ENCODE measurements at regions not wholly inside any gene's neighbourhood (a gene's known extent, or its start where the extent isn't known, plus 50 kb on each side); places are given as distances from the start of the nearest gene placed in this dataset.

DNA sequence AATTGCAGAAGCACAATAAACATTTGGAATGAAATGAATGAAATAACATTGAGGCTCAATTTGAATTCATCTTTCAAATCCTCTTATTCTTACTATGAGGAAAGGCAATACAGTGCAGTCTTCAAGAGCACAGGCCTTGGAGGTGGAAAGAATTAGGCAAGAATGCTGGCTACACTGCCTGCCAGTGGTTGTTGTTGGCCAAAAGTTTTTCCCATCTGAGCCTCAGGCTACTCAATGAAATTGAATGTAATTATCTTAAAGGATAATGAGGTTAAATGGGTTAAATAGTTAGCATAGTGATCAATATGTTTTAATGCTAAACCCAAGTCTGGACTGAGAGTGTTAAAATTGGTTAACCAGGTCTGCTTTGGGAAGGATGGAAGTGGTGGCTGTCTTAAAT lies 140.9 kb downstream of the MBL2 start:
- H3K36me3 ChIP-seq (ENCODE audit: insufficient read depth, low read length): no peaks in the 10 kb centered on the region
- no peak overlapping the region for H2AFZ ChIP-seq (ENCODE audit: low read depth, low read length)
- H3K4me3 ChIP-seq (ENCODE audit: low read length): no peak overlapping the region
- H3K27me3 ChIP-seq (ENCODE audit: insufficient read depth, low read depth, low read length): no peaks in the 10 kb centered on the region
- H3K79me2 ChIP-seq (replicated peaks; ENCODE audit: insufficient read depth, low read length): no peaks in the 10 kb centered on the region
- H4K20me1 ChIP-seq (ENCODE audit: insufficient read depth): no peaks in the 10 kb centered on the region
- no peaks in the 10 kb centered on the region for H3K9me2 ChIP-seq (ENCODE audit: insufficient read depth, low read length)
- no peak overlapping the region for H3K4me2 ChIP-seq (ENCODE audit: low read length)
- no peak overlapping the region for H3K27ac ChIP-seq (ENCODE audit: low read length)
- no peak overlapping the region for H3K9ac ChIP-seq (ENCODE audit: low read length)
- H3K9me3 ChIP-seq (ENCODE audit: low read length): no peaks in the 10 kb centered on the region
- TF ChIP-seq RAD21 (conservative IDR thresholded peaks at IDR 0.05) (no peak), SMC3 (conservative IDR thresholded peaks at IDR 0.05; ENCODE audit: poor library complexity) (no peak)
- H3F3A ChIP-seq (ENCODE audit: insufficient read depth, low read length, poor library complexity, severe bottlenecking): no peaks in the 10 kb centered on the region

DNA sequence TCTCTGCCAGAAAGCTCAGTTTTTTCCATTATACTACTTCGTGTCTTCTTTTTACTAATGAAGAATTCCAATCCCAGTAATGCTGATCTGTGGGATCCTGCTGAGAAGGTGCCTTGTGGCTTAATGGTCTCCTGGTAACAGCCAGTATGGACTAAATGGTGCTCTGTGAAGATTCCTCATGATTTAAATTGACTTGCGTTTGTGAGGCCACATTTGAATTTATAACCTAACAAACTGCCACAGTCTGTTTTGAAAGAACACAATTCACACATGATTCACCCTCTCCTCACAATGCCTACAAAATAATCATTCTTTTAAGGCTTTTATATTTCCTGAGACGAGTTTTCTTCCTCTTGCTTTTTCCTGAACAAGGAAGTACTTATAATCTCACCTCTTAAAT lies 140.0 kb downstream of the MBL2 start:
- no peaks in the 10 kb centered on the region for H3K9me3 ChIP-seq (ENCODE audit: low read length)
- H3K9me2 ChIP-seq (ENCODE audit: insufficient read depth, low read length): no peaks in the 10 kb centered on the region
- no peaks in the 10 kb centered on the region for H3K79me2 ChIP-seq (replicated peaks; ENCODE audit: insufficient read depth, low read length)
- H4K20me1 ChIP-seq (ENCODE audit: insufficient read depth): no peaks in the 10 kb centered on the region
- H2AFZ ChIP-seq (ENCODE audit: low read depth, low read length): no peak overlapping the region
- H3K27me3 ChIP-seq (ENCODE audit: insufficient read depth, low read depth, low read length): no peaks in the 10 kb centered on the region
- H3K9ac ChIP-seq (ENCODE audit: low read length): no peak overlapping the region
- H3K4me2 ChIP-seq (ENCODE audit: low read length): no peak overlapping the region
- H3K27ac ChIP-seq (ENCODE audit: low read length): no peak overlapping the region
- no peak for TF ChIP-seq EP300 (conservative IDR thresholded peaks at IDR 0.05; ENCODE audit: poor library complexity, severe bottlenecking)
- no peak for TF ChIP-seq TAF1 (IDR thresholded peaks at IDR 0.05; ENCODE audit: low read depth)
- H3F3A ChIP-seq (ENCODE audit: insufficient read depth, low read length, poor library complexity, severe bottlenecking): no peaks in the 10 kb centered on the region
- no peak overlapping the region for H3K4me3 ChIP-seq (ENCODE audit: low read length)
- H3K36me3 ChIP-seq (ENCODE audit: insufficient read depth, low read length): no peaks in the 10 kb centered on the region

DNA sequence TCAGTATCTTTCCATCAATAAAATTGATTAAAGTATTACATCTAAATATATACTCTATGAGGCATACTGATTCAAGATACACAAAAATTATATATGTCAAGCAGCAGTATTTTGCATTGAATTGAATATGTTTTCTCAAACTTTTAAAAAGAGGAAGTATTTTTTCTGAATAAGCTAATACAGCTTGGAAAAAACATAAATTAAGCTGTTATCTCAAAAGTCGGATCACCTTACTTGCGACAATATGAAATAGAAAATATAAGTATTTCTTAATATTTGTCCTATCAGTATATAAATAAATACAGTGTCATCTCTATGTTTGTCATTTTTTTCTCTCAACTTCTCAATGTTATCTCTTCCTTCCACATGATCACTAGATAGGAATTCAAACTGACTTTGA lies 139.3 kb downstream of the MBL2 start:
- H3K9me2 ChIP-seq (ENCODE audit: insufficient read depth, low read length): no peaks in the 10 kb centered on the region
- no peaks in the 10 kb centered on the region for H3K36me3 ChIP-seq (ENCODE audit: insufficient read depth, low read length)
- H3K9me3 ChIP-seq (ENCODE audit: low read length): no peaks in the 10 kb centered on the region
- H3K4me2 ChIP-seq (ENCODE audit: low read length): no peak overlapping the region
- H3K79me2 ChIP-seq (replicated peaks; ENCODE audit: insufficient read depth, low read length): no peaks in the 10 kb centered on the region
- H3K27ac ChIP-seq (ENCODE audit: low read length): no peak overlapping the region
- no peaks in the 10 kb centered on the region for H3F3A ChIP-seq (ENCODE audit: insufficient read depth, low read length, poor library complexity, severe bottlenecking)
- TF ChIP-seq MXI1 (conservative IDR thresholded peaks at IDR 0.05; ENCODE audit: poor library complexity, severe bottlenecking) (no peak), RAD21 (conservative IDR thresholded peaks at IDR 0.05) (no peak), TAF1 (IDR thresholded peaks at IDR 0.05; ENCODE audit: low read depth) (no peak), EP300 (conservative IDR thresholded peaks at IDR 0.05; ENCODE audit: poor library complexity, severe bottlenecking) (no peak), EZH2 (IDR thresholded peaks at IDR 0.05; ENCODE audit: borderline replicate concordance, insufficient read depth, low read length, poor library complexity, severe bottlenecking) (no peak), POLR2AphosphoS5 (IDR thresholded peaks at IDR 0.05) (no peak), SMC3 (conservative IDR thresholded peaks at IDR 0.05; ENCODE audit: poor library complexity) (no peak)
- TF ChIP-seq, protein P1, sequence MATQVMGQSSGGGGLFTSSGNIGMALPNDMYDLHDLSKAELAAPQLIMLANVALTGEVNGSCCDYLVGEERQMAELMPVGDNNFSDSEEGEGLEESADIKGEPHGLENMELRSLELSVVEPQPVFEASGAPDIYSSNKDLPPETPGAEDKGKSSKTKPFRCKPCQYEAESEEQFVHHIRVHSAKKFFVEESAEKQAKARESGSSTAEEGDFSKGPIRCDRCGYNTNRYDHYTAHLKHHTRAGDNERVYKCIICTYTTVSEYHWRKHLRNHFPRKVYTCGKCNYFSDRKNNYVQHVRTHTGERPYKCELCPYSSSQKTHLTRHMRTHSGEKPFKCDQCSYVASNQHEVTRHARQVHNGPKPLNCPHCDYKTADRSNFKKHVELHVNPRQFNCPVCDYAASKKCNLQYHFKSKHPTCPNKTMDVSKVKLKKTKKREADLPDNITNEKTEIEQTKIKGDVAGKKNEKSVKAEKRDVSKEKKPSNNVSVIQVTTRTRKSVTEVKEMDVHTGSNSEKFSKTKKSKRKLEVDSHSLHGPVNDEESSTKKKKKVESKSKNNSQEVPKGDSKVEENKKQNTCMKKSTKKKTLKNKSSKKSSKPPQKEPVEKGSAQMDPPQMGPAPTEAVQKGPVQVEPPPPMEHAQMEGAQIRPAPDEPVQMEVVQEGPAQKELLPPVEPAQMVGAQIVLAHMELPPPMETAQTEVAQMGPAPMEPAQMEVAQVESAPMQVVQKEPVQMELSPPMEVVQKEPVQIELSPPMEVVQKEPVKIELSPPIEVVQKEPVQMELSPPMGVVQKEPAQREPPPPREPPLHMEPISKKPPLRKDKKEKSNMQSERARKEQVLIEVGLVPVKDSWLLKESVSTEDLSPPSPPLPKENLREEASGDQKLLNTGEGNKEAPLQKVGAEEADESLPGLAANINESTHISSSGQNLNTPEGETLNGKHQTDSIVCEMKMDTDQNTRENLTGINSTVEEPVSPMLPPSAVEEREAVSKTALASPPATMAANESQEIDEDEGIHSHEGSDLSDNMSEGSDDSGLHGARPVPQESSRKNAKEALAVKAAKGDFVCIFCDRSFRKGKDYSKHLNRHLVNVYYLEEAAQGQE (IDR thresholded peaks at IDR 0.05; ENCODE audit: borderline replicate concordance): no peak
- TF ChIP-seq, protein P2, sequence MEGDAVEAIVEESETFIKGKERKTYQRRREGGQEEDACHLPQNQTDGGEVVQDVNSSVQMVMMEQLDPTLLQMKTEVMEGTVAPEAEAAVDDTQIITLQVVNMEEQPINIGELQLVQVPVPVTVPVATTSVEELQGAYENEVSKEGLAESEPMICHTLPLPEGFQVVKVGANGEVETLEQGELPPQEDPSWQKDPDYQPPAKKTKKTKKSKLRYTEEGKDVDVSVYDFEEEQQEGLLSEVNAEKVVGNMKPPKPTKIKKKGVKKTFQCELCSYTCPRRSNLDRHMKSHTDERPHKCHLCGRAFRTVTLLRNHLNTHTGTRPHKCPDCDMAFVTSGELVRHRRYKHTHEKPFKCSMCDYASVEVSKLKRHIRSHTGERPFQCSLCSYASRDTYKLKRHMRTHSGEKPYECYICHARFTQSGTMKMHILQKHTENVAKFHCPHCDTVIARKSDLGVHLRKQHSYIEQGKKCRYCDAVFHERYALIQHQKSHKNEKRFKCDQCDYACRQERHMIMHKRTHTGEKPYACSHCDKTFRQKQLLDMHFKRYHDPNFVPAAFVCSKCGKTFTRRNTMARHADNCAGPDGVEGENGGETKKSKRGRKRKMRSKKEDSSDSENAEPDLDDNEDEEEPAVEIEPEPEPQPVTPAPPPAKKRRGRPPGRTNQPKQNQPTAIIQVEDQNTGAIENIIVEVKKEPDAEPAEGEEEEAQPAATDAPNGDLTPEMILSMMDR (IDR thresholded peaks at IDR 0.05; ENCODE audit: poor library complexity, severe bottlenecking): no peak
- no peak overlapping the region for H3K9ac ChIP-seq (ENCODE audit: low read length)
- no peaks in the 10 kb centered on the region for H3K27me3 ChIP-seq (ENCODE audit: insufficient read depth, low read depth, low read length)
- H4K20me1 ChIP-seq (ENCODE audit: insufficient read depth): no peaks in the 10 kb centered on the region
- no peak overlapping the region for H2AFZ ChIP-seq (ENCODE audit: low read depth, low read length)
- H3K4me3 ChIP-seq (ENCODE audit: low read length): no peak overlapping the region

All from neural cell (in vitro differentiated cells).